B cell (primary cell): ENCODE measurements at regions not wholly inside any gene's neighbourhood (a gene's known extent, or its start where the extent isn't known, plus 50 kb on each side); places are given as distances from the start of the nearest gene placed in this dataset.

Experiments
- ATAC-seq: fragments of 200-7000 bp; cut with Tn5 transposase; one replicate; pipeline ENCODE4 v1.10.0; 2021; ENCODE audit warnings: low read depth, mild to moderate bottlenecking, moderate number of reproducible peaks, moderate library complexity
- CTCF ChIA-PET: fragments of 350-600 bp; sonication (Branson Sonifier 250); formaldehyde crosslinking; loops from one replicate; lab custom pipeline; 2021; ENCODE audit warnings: antibody characterized with exemption, inconsistent platforms; lab: Charles Lee
- POLR2A ChIA-PET: fragments of 350-600 bp; sonication (Branson Sonifier 250); formaldehyde crosslinking; loops from one replicate; lab custom pipeline; 2021; ENCODE audit warnings: antibody characterized with exemption; lab: Charles Lee
- DNase-seq: peaks from one replicate; pipeline ENCODE4 v3.0.0; 2013
- H2AFZ ChIP-seq: 2 replicates; pipeline ENCODE4 v1.6.1; 2012; ENCODE audit warnings: mild to moderate bottlenecking, low read depth, low read length; ENCODE audit not compliant: insufficient read depth, poor library complexity, severe bottlenecking
- H3K27ac ChIP-seq, 2 donors: 1 replicate in 1 of 2; 2 replicates in 1 of 2; pipeline ENCODE4 v1.5.1; 2012 to 2013; ENCODE audit warnings: low read length in 2 of 2, mild to moderate bottlenecking in 2 of 2, moderate library complexity in 1 of 2
- H3K27me3 ChIP-seq, 4 experiments: fragments of 200-600 bp in 1 of 4; sonication (generic) in 1 of 4; replicated peaks in 1 of 4; 1 replicate in 2 of 4; 2 replicates in 2 of 4; pipeline versions ENCODE4 v1.6.1 to v1.7.0; 2013 to 2016; ENCODE audit warnings: low read length in 3 of 4, mild to moderate bottlenecking in 2 of 4, mixed read lengths in 1 of 4, moderate library complexity in 1 of 4; ENCODE audit not compliant: insufficient read depth in 4 of 4, control insufficient read depth in 3 of 4; ENCODE audit errors: control extremely low read depth in 1 of 4
- H3K36me3 ChIP-seq, 2 experiments: replicated peaks in 1 of 2; 1 replicate in 1 of 2; 2 replicates in 1 of 2; pipeline versions ENCODE4 v1.6.1 to v1.7.1; 2013; ENCODE audit warnings: low read length in 1 of 2; ENCODE audit not compliant: insufficient read depth in 2 of 2, control insufficient read depth in 1 of 2; ENCODE audit errors: control extremely low read depth in 1 of 2, extremely low read depth in 1 of 2
- H3K4me1 ChIP-seq, 2 donors: fragments of 200-600 bp in 1 of 2; sonication (generic) in 1 of 2; 1 replicate in 1 of 2; 2 replicates in 1 of 2; pipeline versions ENCODE4 v1.5.1 to v1.6.1; 2013 to 2017; ENCODE audit warnings: low read length in 2 of 2; ENCODE audit not compliant: control insufficient read depth in 2 of 2, insufficient read depth in 2 of 2
- H3K4me2 ChIP-seq: replicated peaks from 2 replicates; pipeline ENCODE3; 2012; ENCODE audit warnings: mild to moderate bottlenecking, low read depth, low read length; ENCODE audit not compliant: poor library complexity, severe bottlenecking
- H3K4me3 ChIP-seq, 5 experiments: fragments of 200-600 bp in 1 of 5; sonication (generic) in 1 of 5; 1 replicate in 3 of 5; 2 replicates in 2 of 5; pipeline versions ENCODE4 v1.5.1 to v1.7.0; 2011 to 2016; ENCODE audit warnings: low read length in 4 of 5, mild to moderate bottlenecking in 4 of 5, low read depth in 2 of 5, control low read depth in 1 of 5, moderate library complexity in 1 of 5; ENCODE audit not compliant: insufficient read depth in 1 of 5; ENCODE audit errors: control extremely low read depth in 1 of 5, extremely low read depth in 1 of 5
- H3K79me2 ChIP-seq: fragments of 200-600 bp; sonication (generic); one replicate; pipeline ENCODE4 v1.6.0; 2016; ENCODE audit warnings: low read length; ENCODE audit not compliant: control insufficient read depth, insufficient read depth
- H3K9ac ChIP-seq: fragments of 200-600 bp; sonication (generic); 2 replicates; pipeline ENCODE4 v1.6.1; 2017; ENCODE audit warnings: mild to moderate bottlenecking, low read length, moderate library complexity
- H3K9me3 ChIP-seq, 3 donors: one replicate each; pipeline versions ENCODE4 v1.6.1 to v1.7.1; 2013; ENCODE audit warnings: low read length in 2 of 3; ENCODE audit not compliant: control insufficient read depth in 2 of 3, insufficient read depth in 1 of 3; ENCODE audit errors: control extremely low read depth in 1 of 3
- H4K20me1 ChIP-seq: 2 replicates; pipeline ENCODE4 v1.6.0; 2012; ENCODE audit warnings: mild to moderate bottlenecking, low read length; ENCODE audit not compliant: insufficient read depth, control insufficient read depth, poor library complexity, severe bottlenecking
- H3K27ac Mint-ChIP-seq: one replicate; pipeline ENCODE4 v1.8.0; 2021; ENCODE audit warnings: mixed read lengths
- H3K27me3 Mint-ChIP-seq: one replicate; pipeline ENCODE4 v1.8.0; 2021; ENCODE audit warnings: mixed read lengths
- H3K4me1 Mint-ChIP-seq: one replicate; pipeline ENCODE4 v1.8.0; 2021; ENCODE audit warnings: mixed read lengths
- H3K4me3 Mint-ChIP-seq: one replicate; pipeline ENCODE4 v1.8.0; 2021; ENCODE audit warnings: mixed read lengths
- H3K9me3 Mint-ChIP-seq: one replicate; pipeline ENCODE4 v1.8.0; 2022; ENCODE audit warnings: mixed read lengths; ENCODE audit not compliant: insufficient read depth
- EZH2 ChIP-seq: IDR thresholded peaks from 2 replicates; pipeline ENCODE4 v1.6.1; 2012; ENCODE audit warnings: borderline replicate concordance, low read depth, mild to moderate bottlenecking, moderate library complexity, low read length; ENCODE audit not compliant: insufficient read depth, poor library complexity, severe bottlenecking
- WGBS: methylation state at CpG from one replicate; pipeline ENCODE4 v1.1.5; 2013; ENCODE audit warnings: missing lambda C conversion rate; ENCODE audit not compliant: insufficient coverage; 5-methylcytosine and 5-hydroxymethylcytosine counted together
- intact Hi-C: fragments of 100-400 bp; cut with micrococcal nuclease; formaldehyde crosslinking; loops from one replicate; pipeline ENCODE4 v1.10.0; 2022
- TF ChIP-seq, protein P1 (sequence below): fragments of 200-600 bp; IDR thresholded peaks from one replicate; pipeline ENCODE4 v1.8.0; 2022; ENCODE audit warnings: antibody characterized with exemption, mild to moderate bottlenecking

DNA sequence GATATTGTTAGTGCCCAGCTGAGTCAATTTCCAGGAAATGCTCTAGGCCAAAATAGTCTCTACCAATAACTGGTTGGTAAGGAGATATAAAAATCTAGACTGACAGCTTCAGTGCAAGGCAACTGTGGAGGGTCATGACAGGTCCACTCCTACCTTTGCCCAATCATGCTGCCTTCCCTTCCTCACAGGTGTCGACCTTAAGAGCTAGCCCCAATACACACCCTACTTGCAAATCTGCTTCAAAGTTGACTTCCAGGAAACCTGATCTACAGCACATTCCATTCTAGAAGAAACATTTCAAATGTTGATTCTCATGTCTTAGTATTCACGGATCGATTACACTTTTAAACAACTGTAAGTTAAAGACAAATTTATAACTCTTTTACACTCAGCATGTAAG, 1455.5 kb downstream of the TECRL start:
- CTCF ChIA-PET, result no interaction called here
- H3K4me3 ChIP-seq, result no peak overlapping the region
- DNase-seq (no peak), ATAC-seq (no peak)
- intact Hi-C loops, result no loop called here
- H3K9ac ChIP-seq, result no peak overlapping the region
- 67% methylated on average over 1 of the region's 3 CpGs for WGBS
- TF ChIP-seq, protein P1, sequence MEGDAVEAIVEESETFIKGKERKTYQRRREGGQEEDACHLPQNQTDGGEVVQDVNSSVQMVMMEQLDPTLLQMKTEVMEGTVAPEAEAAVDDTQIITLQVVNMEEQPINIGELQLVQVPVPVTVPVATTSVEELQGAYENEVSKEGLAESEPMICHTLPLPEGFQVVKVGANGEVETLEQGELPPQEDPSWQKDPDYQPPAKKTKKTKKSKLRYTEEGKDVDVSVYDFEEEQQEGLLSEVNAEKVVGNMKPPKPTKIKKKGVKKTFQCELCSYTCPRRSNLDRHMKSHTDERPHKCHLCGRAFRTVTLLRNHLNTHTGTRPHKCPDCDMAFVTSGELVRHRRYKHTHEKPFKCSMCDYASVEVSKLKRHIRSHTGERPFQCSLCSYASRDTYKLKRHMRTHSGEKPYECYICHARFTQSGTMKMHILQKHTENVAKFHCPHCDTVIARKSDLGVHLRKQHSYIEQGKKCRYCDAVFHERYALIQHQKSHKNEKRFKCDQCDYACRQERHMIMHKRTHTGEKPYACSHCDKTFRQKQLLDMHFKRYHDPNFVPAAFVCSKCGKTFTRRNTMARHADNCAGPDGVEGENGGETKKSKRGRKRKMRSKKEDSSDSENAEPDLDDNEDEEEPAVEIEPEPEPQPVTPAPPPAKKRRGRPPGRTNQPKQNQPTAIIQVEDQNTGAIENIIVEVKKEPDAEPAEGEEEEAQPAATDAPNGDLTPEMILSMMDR, result no peak
- no peak for TF ChIP-seq EZH2
- no peak overlapping the region for H3K4me2 ChIP-seq
- no peaks in the 10 kb centered on the region for H3K9me3 Mint-ChIP-seq
- POLR2A ChIA-PET, result no interaction called here
- no peaks in the 10 kb centered on the region for H3K4me1 Mint-ChIP-seq
- H3K79me2 ChIP-seq, result no peaks in the 10 kb centered on the region
- no peaks in the 10 kb centered on the region for H3K4me1 ChIP-seq
- H3K27ac ChIP-seq, result no peak overlapping the region
- no peak overlapping the region for H3K27ac Mint-ChIP-seq
- no peaks in the 10 kb centered on the region for H3K27me3 Mint-ChIP-seq
- no peaks in the 10 kb centered on the region for H4K20me1 ChIP-seq
- no peaks in the 10 kb centered on the region for H3K36me3 ChIP-seq
- H2AFZ ChIP-seq, result no peak overlapping the region
- H3K27me3 ChIP-seq, result no peaks in the 10 kb centered on the region
- H3K9me3 ChIP-seq, result peaks cover 0 to 1% (median 0%) of the 10 kb centered on the region in 3 donors
- H3K4me3 Mint-ChIP-seq, result no peak overlapping the region

DNA sequence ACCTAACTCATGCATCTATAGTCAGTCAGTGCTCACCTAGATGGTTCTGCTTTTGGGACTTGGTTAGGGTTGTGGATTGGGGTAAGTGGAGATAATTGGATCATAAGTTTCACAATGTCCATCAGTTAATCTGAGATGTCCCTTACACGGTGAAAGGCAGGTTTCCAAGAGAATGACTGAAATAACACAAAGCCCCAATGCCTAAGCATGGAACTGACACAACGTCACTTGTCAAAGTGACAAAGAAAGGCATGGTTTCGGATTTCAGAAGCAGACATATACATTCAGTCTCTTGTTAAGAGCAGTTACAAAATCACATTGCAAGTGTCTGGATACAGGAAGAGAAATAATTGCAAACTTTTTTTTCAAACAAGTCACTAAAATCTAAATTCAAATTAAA, 1456.9 kb downstream of the TECRL start:
- Histone ChIP-seq H3K9me3 (peaks cover 0 to 1% (median 0%) of the 10 kb centered on the region in 3 donors), H3K4me3 (no peak overlapping the region), H3K4me2 (no peak overlapping the region), H3K4me1 (no peaks in the 10 kb centered on the region), H3K27ac (no peak overlapping the region), H3K27me3 (no peaks in the 10 kb centered on the region), H2AFZ (no peak overlapping the region), H3K79me2 (no peaks in the 10 kb centered on the region), H3K9ac (no peak overlapping the region), H4K20me1 (no peaks in the 10 kb centered on the region), H3K36me3 (no peaks in the 10 kb centered on the region)
- POLR2A ChIA-PET, result no interaction called here
- Mint-ChIP-seq H3K27me3 (no peaks in the 10 kb centered on the region), H3K9me3 (no peaks in the 10 kb centered on the region), H3K27ac (no peak overlapping the region), H3K4me1 (no peaks in the 10 kb centered on the region), H3K4me3 (no peak overlapping the region)
- CTCF ChIA-PET, result no interaction called here
- TF ChIP-seq, protein P1, result no peak
- no peak for TF ChIP-seq EZH2
- intact Hi-C loops, result no loop called here
- DNase-seq (no peak), ATAC-seq (no peak)
- 67% methylated on average over 1 of the region's 3 CpGs for WGBS
